OCI-LY3 (cell line): ENCODE measurements at regions not wholly inside any gene's neighbourhood (a gene's known extent, or its start where the extent isn't known, plus 50 kb on each side); places are given as distances from the start of the nearest gene placed in this dataset.

Source experiments
- CTCF ChIP-seq: fragments of 200-600, 300-600 bp; sonication (generic); IDR thresholded peaks from 2 replicates; pipeline ENCODE4 v1.5.1; 2014; ENCODE audit warnings: antibody characterized with exemption, low read length, low read depth
- EZH2phosphoT487 ChIP-seq: fragments of 200-600 bp; shearing (Covaris generic); IDR thresholded peaks from 2 replicates; pipeline ENCODE4 v1.6.1; 2018; ENCODE audit warnings: antibody characterized with exemption, mixed run types, low read depth

- no peak for TF ChIP-seq CTCF
- no peak for TF ChIP-seq EZH2phosphoT487
Observed at GRCh38 chr2:220224691-220225543, 597.5 kb downstream of the SLC4A3 start.
